ENCODE measurements at regions not wholly inside any gene's neighbourhood (a gene's known extent, or its start where the extent isn't known, plus 50 kb on each side); places are given as distances from the start of the nearest gene placed in this dataset.

GRCh38 chr5:124333298-124333979 is 413.0 kb downstream of the ZNF608 start:
- TF ChIP-seq POU6F1 (CRISPR knock-in tag; IDR thresholded peaks at IDR 0.05; ENCODE audit: borderline replicate concordance, low read depth) (no peak), ZNF565 (CRISPR knock-in tag; conservative IDR thresholded peaks at IDR 0.05; ENCODE audit: low read depth) (no peak), PATZ1 (CRISPR knock-in tag; IDR thresholded peaks at IDR 0.05; ENCODE audit: borderline replicate concordance) (no peak), CREB5 (CRISPR knock-in tag; IDR thresholded peaks at IDR 0.05; ENCODE audit: low read depth) (no peak), ZFP30 (CRISPR knock-in tag; IDR thresholded peaks at IDR 0.05) (no peak), TOX (CRISPR knock-in tag; IDR thresholded peaks at IDR 0.05; ENCODE audit: borderline replicate concordance) (no peak), CSRNP3 (CRISPR knock-in tag; IDR thresholded peaks at IDR 0.05) (no peak), ZFP3 (CRISPR knock-in tag; IDR thresholded peaks at IDR 0.05) (no peak), RARB (CRISPR knock-in tag; IDR thresholded peaks at IDR 0.05) (no peak), ESRRG (CRISPR knock-in tag; IDR thresholded peaks at IDR 0.05) (no peak), ZC3H10 (CRISPR knock-in tag; IDR thresholded peaks at IDR 0.05) (no peak), SNAI2 (CRISPR knock-in tag; IDR thresholded peaks at IDR 0.05) (no peak), ZNF70 (CRISPR knock-in tag; IDR thresholded peaks at IDR 0.05) (no peak), ZNF8 (CRISPR knock-in tag; IDR thresholded peaks at IDR 0.05) (no peak)

GRCh38 chr5:124332273-124332672 is 414.2 kb downstream of the ZNF608 start:
- TF ChIP-seq ARNTL (CRISPR knock-in tag; IDR thresholded peaks at IDR 0.05; ENCODE audit: borderline replicate concordance, low read depth) (no peak), TSHZ2 (CRISPR knock-in tag; IDR thresholded peaks at IDR 0.05) (no peak), CSDC2 (CRISPR knock-in tag; IDR thresholded peaks at IDR 0.05) (no peak), CREB5 (CRISPR knock-in tag; IDR thresholded peaks at IDR 0.05; ENCODE audit: low read depth) (no peak), PATZ1 (CRISPR knock-in tag; IDR thresholded peaks at IDR 0.05; ENCODE audit: borderline replicate concordance) (no peak), TCF4 (CRISPR knock-in tag; IDR thresholded peaks at IDR 0.05; ENCODE audit: borderline replicate concordance) (no peak), ZFP3 (CRISPR knock-in tag; IDR thresholded peaks at IDR 0.05) (no peak), GLIS3 (CRISPR knock-in tag; IDR thresholded peaks at IDR 0.05) (no peak), ESRRG (CRISPR knock-in tag; IDR thresholded peaks at IDR 0.05) (no peak), ZNF565 (CRISPR knock-in tag; conservative IDR thresholded peaks at IDR 0.05; ENCODE audit: low read depth) (no peak), ZFP30 (CRISPR knock-in tag; IDR thresholded peaks at IDR 0.05) (no peak), BACH2 (CRISPR knock-in tag; IDR thresholded peaks at IDR 0.05; ENCODE audit: borderline replicate concordance) (no peak), ZNF8 (CRISPR knock-in tag; IDR thresholded peaks at IDR 0.05) (no peak), CSRNP3 (CRISPR knock-in tag; IDR thresholded peaks at IDR 0.05) (no peak), POU6F1 (CRISPR knock-in tag; IDR thresholded peaks at IDR 0.05; ENCODE audit: borderline replicate concordance, low read depth) (no peak), TOX (CRISPR knock-in tag; IDR thresholded peaks at IDR 0.05; ENCODE audit: borderline replicate concordance) (no peak), SNAI2 (CRISPR knock-in tag; IDR thresholded peaks at IDR 0.05) (no peak), ZNF70 (CRISPR knock-in tag; IDR thresholded peaks at IDR 0.05) (no peak), ISL1 (CRISPR knock-in tag; IDR thresholded peaks at IDR 0.05) (no peak), OSR1 (CRISPR knock-in tag; IDR thresholded peaks at IDR 0.05) (no peak)
- no peak for ATAC-seq

More at GRCh38 chr5:124333298-124333979, 413.0 kb downstream of the ZNF608 start:
- ATAC-seq = no peak
